Fibroblast of the aortic adventitia (primary cell): ENCODE measurements at regions not wholly inside any gene's neighbourhood (a gene's known extent, or its start where the extent isn't known, plus 50 kb on each side); places are given as distances from the start of the nearest gene placed in this dataset.

Experiments
- DNase-seq: peaks from one replicate; pipeline ENCODE4 v3.0.0-alpha.2; 2010; ENCODE audit warnings: low read depth
- H3K4me3 ChIP-seq: 2 replicates; pipeline ENCODE4 v1.5.1; 2011; ENCODE audit warnings: low read depth, mild to moderate bottlenecking, control low read depth, low read length, moderate library complexity
- CTCF ChIP-seq: IDR thresholded peaks from 2 replicates; pipeline ENCODE4 v1.5.1; 2011; ENCODE audit warnings: mild to moderate bottlenecking, low read length, control low read depth, inconsistent platforms; ENCODE audit not compliant: insufficient read depth

DNA sequence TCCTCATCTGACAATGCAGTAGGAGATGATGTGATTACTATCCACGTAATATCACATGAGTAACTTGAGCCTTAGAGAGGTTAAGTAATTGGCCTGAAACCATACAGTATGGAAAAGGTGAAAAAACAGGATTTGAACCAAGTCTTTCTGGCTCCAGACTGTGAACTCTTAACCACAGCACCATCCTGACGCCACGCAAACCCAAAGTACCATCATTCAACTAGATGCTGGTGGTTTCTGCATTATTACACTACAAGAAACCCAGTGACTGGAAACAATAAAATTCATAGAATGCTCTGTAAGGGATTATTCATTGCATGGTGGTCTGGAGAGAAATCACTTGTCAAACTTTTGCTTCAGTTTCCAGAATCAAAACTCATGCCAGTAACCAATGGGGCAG, 90.7 kb downstream of the MAB21L3 start:
- H3K4me3 ChIP-seq = no peak overlapping the region
- no peak for DNase-seq
- TF ChIP-seq CTCF = no peak

DNA sequence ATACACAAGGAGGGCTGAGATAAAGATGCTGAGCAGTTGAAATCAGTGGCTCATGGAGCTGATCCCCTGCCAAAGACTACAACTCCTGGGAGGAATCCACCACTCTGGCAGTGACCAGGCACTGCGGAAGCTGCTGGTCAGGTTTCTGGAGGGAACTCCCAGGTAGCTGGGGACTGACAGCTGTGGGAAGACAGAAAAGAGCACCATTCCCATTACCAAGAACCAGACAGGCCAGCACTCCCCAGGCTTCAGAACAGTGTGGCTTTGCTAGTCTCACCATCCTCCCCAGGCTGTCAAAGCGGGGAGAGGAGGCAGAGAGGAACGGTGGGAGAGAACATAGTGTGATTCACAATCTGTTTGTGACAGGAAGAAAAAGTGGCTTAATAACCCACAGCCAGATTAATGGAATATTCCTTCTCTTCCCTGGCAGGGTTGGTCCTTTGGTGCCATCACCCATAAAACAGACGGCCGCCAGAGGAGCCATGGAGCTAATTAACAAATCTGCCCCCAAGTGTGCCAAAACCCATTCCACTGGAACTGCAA, 92.1 kb downstream of the MAB21L3 start:
- no peak overlapping the region for H3K4me3 ChIP-seq
- no peak for DNase-seq
- no peak for TF ChIP-seq CTCF

GRCh38 chr1:116203920-116204319, 92.7 kb downstream of the MAB21L3 start:
- H3K4me3 ChIP-seq = no peak overlapping the region
- no peak for TF ChIP-seq CTCF
- no peak for DNase-seq

GRCh38 chr1:116205941-116206679, 94.9 kb downstream of the MAB21L3 start:
- no peak for DNase-seq
- no peak for TF ChIP-seq CTCF
- no peak overlapping the region for H3K4me3 ChIP-seq

GRCh38 chr1:116207126-116207735, 96.0 kb downstream of the MAB21L3 start:
- no peak for DNase-seq
- H3K4me3 ChIP-seq = no peak overlapping the region
- no peak for TF ChIP-seq CTCF

DNA sequence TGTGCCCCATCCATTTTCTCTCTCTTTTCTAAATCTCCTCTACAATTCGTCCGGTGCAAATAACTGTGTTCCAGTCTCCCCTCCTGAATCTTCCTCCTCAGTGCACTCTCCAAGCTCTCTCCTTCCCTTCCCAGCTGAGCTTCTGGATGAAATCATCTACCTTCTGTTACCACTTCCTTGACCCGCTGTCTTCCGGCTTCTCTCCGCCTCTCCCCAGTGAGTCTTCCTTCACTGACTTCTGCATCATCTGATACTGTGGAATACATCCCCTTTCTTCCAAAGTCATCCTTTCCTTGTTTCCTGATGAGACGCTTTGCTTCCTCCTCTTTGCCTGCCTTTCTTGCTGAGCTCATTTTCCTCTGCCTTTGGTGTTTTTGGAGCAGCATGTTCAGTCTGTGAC, 96.9 kb downstream of the MAB21L3 start:
- H3K4me3 ChIP-seq = no peak overlapping the region
- no peak for DNase-seq
- TF ChIP-seq CTCF = no peak

GRCh38 chr1:116211294-116211693, 100.1 kb downstream of the MAB21L3 start:
- DNase-seq = no peak
- no peak overlapping the region for H3K4me3 ChIP-seq
- no peak for TF ChIP-seq CTCF
